Stimulated activated CD4-positive, alpha-beta T cell treated with anti-CD3 and anti-CD28 coated beads, TNF-alpha, amount 100 ng/mL, for 1 hour (primary cell): ENCODE measurements at regions not wholly inside any gene's neighbourhood (a gene's known extent, or its start where the extent isn't known, plus 50 kb on each side); places are given as distances from the start of the nearest gene placed in this dataset.
"Not testable (repeated sequence)": the region's sequence is repeated elsewhere in the genome, so short reads cannot be mapped to it uniquely, and the experiment has no call there.

ENCODE experiments used
- DNase-seq, 3 donors: peaks; one replicate each; pipeline ENCODE4 v3.0.0-alpha.2; 2020; ENCODE audit warnings: low read depth in 3 of 3, low spot score in 1 of 3

DNA sequence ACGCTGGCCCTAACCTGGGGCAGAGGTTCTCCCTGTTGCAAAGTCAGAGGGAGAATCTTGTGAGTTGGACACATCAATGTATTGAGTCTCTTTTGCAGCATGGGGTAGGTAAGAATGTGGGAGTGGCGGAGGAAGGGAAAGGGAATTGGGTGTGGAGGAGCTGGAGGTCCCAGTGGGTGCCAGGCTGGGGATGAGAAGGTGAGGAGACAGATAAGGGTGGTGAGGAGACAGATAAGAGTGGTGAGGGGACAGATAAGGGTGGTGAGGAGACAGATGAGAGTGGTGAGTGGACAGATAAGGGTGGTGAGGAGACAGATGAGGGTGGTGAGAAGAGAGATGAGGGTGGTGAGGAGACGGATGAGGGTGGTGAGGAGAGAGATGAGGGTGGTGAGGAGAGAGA lies 72.9 kb upstream of the SFSWAP start:
- no peak for DNase-seq

- no peak for DNase-seq
Measured at GRCh38 chr12:131639270-131639940, 71.5 kb upstream of the SFSWAP start.

DNA sequence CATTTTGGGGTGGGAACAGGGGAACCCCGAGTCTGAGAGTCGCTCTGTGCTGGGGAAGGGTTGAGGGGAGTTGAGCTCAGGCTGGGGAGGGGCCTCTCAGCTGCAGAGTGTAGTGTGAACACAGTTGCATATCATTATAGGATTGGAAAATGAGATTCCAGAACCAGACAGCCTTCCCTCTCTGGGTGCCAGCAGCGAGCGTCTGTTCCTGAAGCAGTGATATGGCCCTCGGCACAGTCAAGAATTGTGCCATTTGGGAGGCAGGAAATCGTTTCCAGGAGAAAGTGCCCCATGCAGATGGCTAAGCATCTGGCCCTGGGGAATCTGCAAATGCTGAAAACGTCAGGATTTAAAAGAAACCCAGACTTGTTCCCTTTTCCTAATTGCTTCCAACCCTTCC lies 70.4 kb upstream of the SFSWAP start:
- no peak for DNase-seq

DNA sequence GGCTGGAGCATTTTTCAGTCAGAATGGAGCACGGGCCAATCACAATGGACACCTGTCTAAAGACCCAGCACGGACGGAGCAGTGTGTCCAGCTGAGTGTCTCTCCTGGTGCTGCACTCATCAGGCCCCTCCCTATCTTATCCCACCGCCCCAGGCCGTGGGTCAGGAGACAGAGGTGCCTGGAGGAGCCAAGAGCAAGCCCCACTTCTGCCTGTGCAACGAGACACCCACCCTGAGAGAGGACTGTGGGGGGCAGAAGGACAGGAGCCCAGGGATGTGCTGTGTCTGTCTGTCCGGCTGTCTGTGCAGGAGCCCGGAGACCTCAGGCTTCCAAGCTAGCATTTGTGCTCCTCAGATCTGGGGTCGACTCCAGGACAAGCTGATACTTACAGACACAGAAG lies 69.6 kb upstream of the SFSWAP start:
- no peak for DNase-seq

GRCh38 chr12:131642101-131642540 lies 68.8 kb upstream of the SFSWAP start:
- DNase-seq = no peak

- DNase-seq = no peak
Measured at GRCh38 chr12:131642771-131643170, 68.1 kb upstream of the SFSWAP start.

GRCh38 chr12:131643631-131644452 lies 67.0 kb upstream of the SFSWAP start:
- DNase-seq = no peak

DNA sequence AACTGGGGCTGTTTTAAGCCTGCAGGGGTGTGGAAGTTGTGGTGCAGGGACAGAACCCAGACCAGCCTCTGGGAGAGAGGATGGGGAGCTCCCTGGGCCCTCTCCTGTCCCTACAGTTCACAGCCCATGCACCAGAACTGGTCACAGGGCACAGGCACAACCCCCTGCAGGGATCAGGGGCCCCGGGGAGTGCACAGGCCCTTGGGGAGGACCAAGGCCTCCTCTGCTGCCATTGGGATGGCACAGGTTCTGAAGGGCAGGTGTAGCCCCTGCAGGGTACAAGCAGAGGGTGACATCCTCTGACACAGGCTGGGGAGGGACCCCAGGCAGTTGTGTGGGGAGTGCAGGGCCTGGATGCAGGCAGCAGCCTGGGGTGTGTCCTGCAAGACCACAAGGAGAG lies 66.4 kb upstream of the SFSWAP start:
- no peak for DNase-seq

GRCh38 chr12:131644917-131645316 lies 66.0 kb upstream of the SFSWAP start:
- not testable (repeated sequence) for DNase-seq

- not testable (repeated sequence) for DNase-seq
Measured at GRCh38 chr12:131645557-131645956, 65.3 kb upstream of the SFSWAP start.

DNA sequence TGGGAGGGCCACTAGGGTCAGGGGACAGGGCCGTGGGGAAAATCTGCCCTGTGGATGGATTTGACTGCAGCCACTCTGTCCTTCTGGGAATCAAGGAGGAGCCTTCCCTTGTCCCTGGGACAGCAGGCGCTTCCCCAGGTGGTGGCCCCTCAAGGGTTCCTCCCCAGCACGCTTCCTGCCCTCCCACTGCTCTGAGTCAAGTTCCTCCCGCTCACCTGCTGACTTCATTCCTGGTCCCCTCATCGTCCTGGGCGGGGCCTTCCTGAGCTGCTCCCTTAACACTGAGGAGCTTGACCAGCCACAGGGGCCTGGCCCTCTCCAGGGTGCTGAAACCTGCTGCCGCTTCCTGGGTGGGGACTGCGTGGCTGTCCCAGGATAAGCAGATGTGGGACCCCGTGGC lies 64.4 kb upstream of the SFSWAP start:
- not testable (repeated sequence) for DNase-seq

- no peak for DNase-seq
Measured at GRCh38 chr12:131647667-131648066, 63.2 kb upstream of the SFSWAP start.

- not testable (repeated sequence) for DNase-seq
Measured at GRCh38 chr12:131655469-131656174, 55.3 kb upstream of the SFSWAP start.

DNA sequence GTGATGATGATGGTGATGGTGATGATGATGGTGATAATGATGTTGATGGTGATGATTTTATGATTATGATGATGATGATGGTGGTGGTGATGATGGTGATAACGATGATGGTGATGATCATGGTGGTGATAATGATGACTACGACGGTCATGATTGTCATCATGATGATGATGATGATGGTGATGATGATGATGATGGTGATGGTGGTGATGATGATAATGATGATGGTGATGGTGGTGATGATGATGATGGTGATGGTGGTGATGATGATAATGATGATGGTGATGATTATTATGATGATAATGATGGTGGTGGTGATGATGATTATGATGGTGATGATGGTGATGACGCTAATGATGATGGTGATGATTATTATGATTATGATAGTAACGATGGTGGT lies 54.1 kb upstream of the SFSWAP start:
- DNase-seq = not testable (repeated sequence)

DNA sequence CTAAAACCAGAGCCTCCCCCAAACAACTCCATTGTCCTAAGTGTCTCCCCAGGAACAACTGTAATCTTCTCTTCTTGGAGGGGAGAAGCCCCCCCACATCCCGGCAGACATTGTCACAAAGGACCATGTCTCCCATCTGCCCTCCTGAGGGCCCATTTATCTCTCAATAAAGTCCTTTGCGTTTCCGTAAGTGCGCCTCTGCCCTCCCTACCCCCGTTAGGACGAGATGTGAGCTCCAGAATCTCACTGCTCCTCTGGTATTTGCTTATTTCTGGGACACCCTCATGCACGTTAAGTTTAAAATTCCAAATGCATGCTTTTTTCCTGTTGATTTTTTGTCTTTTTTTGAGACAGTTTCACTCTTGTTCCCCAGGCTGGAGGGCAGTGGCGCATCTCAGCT lies 52.3 kb upstream of the SFSWAP start:
- DNase-seq = not testable (repeated sequence)

- not testable (repeated sequence) for DNase-seq
Measured at GRCh38 chr12:131659484-131659883, 51.4 kb upstream of the SFSWAP start.

- not testable (repeated sequence) for DNase-seq
Measured at GRCh38 chr12:131659976-131660375, 50.9 kb upstream of the SFSWAP start.

- DNase-seq = not testable (repeated sequence)
Measured at GRCh38 chr12:131660401-131660800, 50.5 kb upstream of the SFSWAP start.
